SK-N-SH (cell line): ENCODE measurements at regions not wholly inside any gene's neighbourhood (a gene's known extent, or its start where the extent isn't known, plus 50 kb on each side); places are given as distances from the start of the nearest gene placed in this dataset.

Source experiments
- CTCF ChIA-PET: fragments of 300-600, 350-600 bp; formaldehyde crosslinking; extraction: SDS; loops from one replicate; lab custom pipeline; 2021; lab: Yijun Ruan, JAX
- POLR2A ChIA-PET: fragments of 350-600 bp; sonication (Branson Sonifier 250); formaldehyde crosslinking; extraction: SDS; loops from one replicate; lab custom pipeline; 2020; ENCODE audit warnings: antibody characterized with exemption, inconsistent platforms; lab: Yijun Ruan, JAX
- DNase-seq: peaks from one replicate; pipeline ENCODE4 v3.0.0; 2012
- H2AFZ ChIP-seq: fragments of 200-600 bp; sonication (generic); 2 replicates; pipeline ENCODE4 v1.8.1; 2016; ENCODE audit warnings: antibody characterized with exemption, mild to moderate bottlenecking, low read depth
- H3F3A ChIP-seq: fragments of 200-600 bp; sonication (generic); replicated peaks from 2 replicates; pipeline ENCODE3; 2016; ENCODE audit warnings: antibody characterized with exemption, mild to moderate bottlenecking; ENCODE audit not compliant: insufficient read depth
- H3K27ac ChIP-seq, 2 experiments: fragments of 200-500 bp in 1 of 2; fragments of 200-600 bp in 1 of 2; sonication (Bioruptor generic) in 1 of 2; sonication (generic), shearing (Covaris generic) in 1 of 2; 2 replicates each; pipeline versions ENCODE4 v1.5.1 to v1.6.1; 2014 to 2016; ENCODE audit warnings: low read depth in 2 of 2, inconsistent platforms in 1 of 2, low read length in 1 of 2, mild to moderate bottlenecking in 1 of 2, mixed read lengths in 1 of 2
- H3K27me3 ChIP-seq: fragments of 200-600 bp; sonication (generic), shearing (Covaris generic); 2 replicates; pipeline ENCODE4 v1.6.1; 2016; ENCODE audit warnings: mixed run types; ENCODE audit not compliant: insufficient read depth
- H3K36me3 ChIP-seq, 2 experiments: fragments of 200-500 bp in 1 of 2; fragments of 200-600 bp in 1 of 2; sonication (Bioruptor generic) in 1 of 2; sonication (generic) in 1 of 2; replicated peaks in 1 of 2; 2 replicates each; pipeline versions ENCODE3 to v1.5.1; 2014 to 2016; ENCODE audit warnings: low read length in 1 of 2, mild to moderate bottlenecking in 1 of 2; ENCODE audit not compliant: insufficient read depth in 2 of 2, control insufficient read depth in 1 of 2
- H3K4me1 ChIP-seq, 2 experiments: fragments of 200-500 bp in 1 of 2; fragments of 200-600 bp in 1 of 2; sonication (Bioruptor generic) in 1 of 2; sonication (generic), shearing (Covaris generic) in 1 of 2; 2 replicates each; pipeline versions ENCODE4 v1.5.1 to v1.6.1; 2014 to 2016; ENCODE audit warnings: low read depth in 1 of 2, low read length in 1 of 2, mixed run types in 1 of 2; ENCODE audit not compliant: insufficient read depth in 2 of 2, control insufficient read depth in 1 of 2
- H3K4me2 ChIP-seq: fragments of 200-600 bp; sonication (generic), shearing (Covaris generic); 2 replicates; pipeline ENCODE4 v1.6.1; 2017; ENCODE audit warnings: mixed run types
- H3K4me3 ChIP-seq, 2 experiments: fragments of 200-500 bp in 1 of 2; fragments of 200-600 bp in 1 of 2; sonication (Bioruptor generic) in 1 of 2; sonication (generic), shearing (Covaris generic) in 1 of 2; 2 replicates each; pipeline versions ENCODE4 v1.5.1 to v1.8.1; 2014 to 2016; ENCODE audit warnings: low read depth in 2 of 2, inconsistent platforms in 1 of 2, low read length in 1 of 2, mild to moderate bottlenecking in 1 of 2, mixed read lengths in 1 of 2, moderate library complexity in 1 of 2
- H3K79me2 ChIP-seq: fragments of 200-600 bp; sonication (generic); 2 replicates; pipeline ENCODE4 v1.8.1; 2017; ENCODE audit warnings: mild to moderate bottlenecking; ENCODE audit not compliant: insufficient read depth
- H3K9ac ChIP-seq: fragments of 200-600 bp; sonication (generic); 2 replicates; pipeline ENCODE4 v1.6.1; 2017; ENCODE audit warnings: mixed run types
- H3K9me2 ChIP-seq: fragments of 200-600 bp; sonication (generic); 2 replicates; pipeline ENCODE4 v1.6.1; 2017; ENCODE audit warnings: mixed run types
- H3K9me3 ChIP-seq: fragments of 200-600 bp; sonication (generic); 2 replicates; pipeline ENCODE4 v1.6.1; 2017; ENCODE audit warnings: mixed run types, mild to moderate bottlenecking, moderate library complexity
- H4K20me1 ChIP-seq: fragments of 200-600 bp; sonication (generic); 2 replicates; pipeline ENCODE4 v1.6.1; 2017; ENCODE audit warnings: mild to moderate bottlenecking, mixed run types; ENCODE audit not compliant: insufficient read depth
- CHD2 ChIP-seq: fragments of 150-350 bp; IDR thresholded peaks from 2 replicates; pipeline ENCODE4 v1.6.1; 2018; ENCODE audit warnings: low read length; ENCODE audit not compliant: partially characterized antibody
- ELF1 ChIP-seq: IDR thresholded peaks from 2 replicates; pipeline ENCODE4 v1.4.0; 2012
- FOXM1 ChIP-seq: IDR thresholded peaks from 2 replicates; pipeline ENCODE4 v1.4.0; 2012; ENCODE audit warnings: low read depth, mild to moderate bottlenecking
- IRF3 ChIP-seq: fragments of 150-350 bp; IDR thresholded peaks from 2 replicates; pipeline ENCODE4 v1.6.1; 2016; ENCODE audit warnings: mild to moderate bottlenecking, low read depth, low read length
- NFIC ChIP-seq: IDR thresholded peaks from 2 replicates; pipeline ENCODE4 v1.4.0; 2012; ENCODE audit warnings: borderline replicate concordance
- NRF1 ChIP-seq: IDR thresholded peaks from 2 replicates; pipeline ENCODE4 v1.6.1; 2012; ENCODE audit warnings: low read depth, mild to moderate bottlenecking, low read length
- PBX3 ChIP-seq: IDR thresholded peaks from 2 replicates; pipeline ENCODE4; 2012
- RCOR1 ChIP-seq: fragments of 150-350 bp; IDR thresholded peaks from 2 replicates; pipeline ENCODE4 v1.6.1; 2017; ENCODE audit warnings: antibody characterized with exemption, low read length
- REST ChIP-seq: IDR thresholded peaks from 2 replicates; pipeline ENCODE4 v1.6.1; 2012; ENCODE audit warnings: mild to moderate bottlenecking, low read depth, low read length, moderate library complexity
- SIN3A ChIP-seq: IDR thresholded peaks from 2 replicates; pipeline ENCODE4 v1.6.1; 2012; ENCODE audit warnings: low read depth, mild to moderate bottlenecking, low read length, moderate library complexity, borderline replicate concordance
- SMC3 ChIP-seq: IDR thresholded peaks from 2 replicates; pipeline ENCODE4 v1.6.1; 2012; ENCODE audit warnings: low read depth, low read length, improper control_type of control experiment
- TCF12 ChIP-seq: IDR thresholded peaks from 2 replicates; pipeline ENCODE4 v1.4.0; 2012
- USF1 ChIP-seq: IDR thresholded peaks from 2 replicates; pipeline ENCODE4 v1.4.0; 2012; ENCODE audit warnings: low read depth, borderline replicate concordance
- USF2 ChIP-seq: fragments of 150-350 bp; IDR thresholded peaks from 2 replicates; pipeline ENCODE4 v1.6.1; 2017; ENCODE audit warnings: antibody characterized with exemption, low read length, low read depth, borderline replicate concordance
- YY1 ChIP-seq: IDR thresholded peaks from 2 replicates; pipeline ENCODE4 v1.4.0; 2012; ENCODE audit warnings: low read depth, mild to moderate bottlenecking
- ZBTB33 ChIP-seq: IDR thresholded peaks from 2 replicates; pipeline ENCODE4 v1.4.0; 2012; ENCODE audit warnings: low read depth, borderline replicate concordance
- WGBS: methylation state at CpG from one replicate; pipeline ENCODE4 v1.1.6; 2017; ENCODE audit warnings: low lambda C conversion rate; 5-methylcytosine and 5-hydroxymethylcytosine counted together

GRCh38 chr5:98263084-98263483, 510.4 kb upstream of the RGMB start:
- TF ChIP-seq USF2 (no peak), NRF1 (no peak), RCOR1 (no peak), SMC3 (no peak), ZBTB33 (no peak), ELF1 (no peak), USF1 (no peak), NFIC (no peak), PBX3 (no peak), IRF3 (no peak), TCF12 (no peak), CHD2 (no peak), SIN3A (no peak), REST (no peak), FOXM1 (no peak), YY1 (no peak)
- Histone ChIP-seq H3K4me3 (no peak overlapping the region), H3K4me2 (no peak overlapping the region), H3K79me2 (no peaks in the 10 kb centered on the region), H3K36me3 (no peaks in the 10 kb centered on the region), H3F3A (no peaks in the 10 kb centered on the region), H3K9ac (no peak overlapping the region), H3K9me2 (no peaks in the 10 kb centered on the region), H3K4me1 (no peaks in the 10 kb centered on the region), H3K27ac (no peak overlapping the region), H2AFZ (no peak overlapping the region), H4K20me1 (no peaks in the 10 kb centered on the region), H3K9me3 (0 out of 2 replicates have a peak, but pooled peaks cover under 1% of the 10 kb centered on the region), H3K27me3 (no peaks in the 10 kb centered on the region)
- no peak for DNase-seq
- CTCF ChIA-PET: no interaction called here
- POLR2A ChIA-PET: no interaction called here
- WGBS: 67% methylated on average over 2 of the region's 2 CpGs
